ENCODE measurements at regions not wholly inside any gene's neighbourhood (a gene's known extent, or its start where the extent isn't known, plus 50 kb on each side); places are given as distances from the start of the nearest gene placed in this dataset.

DNA sequence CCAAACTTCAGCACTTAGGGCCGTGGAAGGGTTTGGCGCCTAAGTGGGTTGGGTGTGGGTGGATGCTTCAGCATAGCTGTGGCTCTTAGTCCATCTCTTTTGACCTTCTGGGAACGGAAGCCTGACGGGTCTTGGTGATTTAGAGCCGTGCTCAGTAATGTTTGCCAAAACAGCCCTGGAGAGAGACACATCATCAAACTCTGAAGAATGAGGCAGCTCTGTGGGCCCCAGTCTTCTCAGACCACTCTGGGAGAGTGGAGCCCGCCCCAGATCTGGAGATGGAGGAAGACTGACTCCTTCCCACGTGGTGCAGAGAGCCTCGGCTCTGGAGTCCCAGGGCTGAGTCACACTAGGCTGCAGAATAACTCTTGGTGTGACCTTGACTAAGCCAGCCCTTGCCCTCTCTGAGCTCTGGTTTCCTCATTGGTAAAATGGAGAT lies 168.9 kb downstream of the C11orf91 start:
- TF ChIP-seq CTCF (conservative IDR thresholded peaks at IDR 0.05; ENCODE audit: low read length) (no peak), EZH2phosphoT487 (IDR thresholded peaks at IDR 0.05; ENCODE audit: borderline replicate concordance, low read depth, low read length) (no peak)

Data from OCI-LY7 (cell line).